ENCODE measurements at regions not wholly inside any gene's neighbourhood (a gene's known extent, or its start where the extent isn't known, plus 50 kb on each side); places are given as distances from the start of the nearest gene placed in this dataset.
"Not testable (repeated sequence)": the region's sequence is repeated elsewhere in the genome, so short reads cannot be mapped to it uniquely, and the experiment has no call there.

DNA sequence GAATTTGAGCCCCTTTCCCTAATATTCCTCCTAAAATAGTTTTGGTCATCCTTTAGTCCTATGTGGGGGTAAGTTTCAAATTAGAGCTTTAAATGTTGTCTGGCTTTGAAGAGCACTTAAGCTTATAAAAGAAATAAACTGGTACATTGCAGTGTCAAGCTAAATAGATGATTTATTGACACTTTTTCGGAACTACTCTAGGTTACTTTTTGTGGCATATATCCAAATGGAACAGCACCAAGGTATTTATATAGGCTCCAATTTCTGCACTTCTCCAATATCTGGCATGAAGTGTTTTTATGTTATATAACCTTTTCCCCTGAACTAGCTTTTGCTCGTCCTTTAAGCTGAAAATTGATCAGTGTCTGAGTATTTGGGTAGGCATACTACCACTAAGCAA, 402.5 kb downstream of the NFIB start:
- H3K36me3 ChIP-seq, result no peaks in the 10 kb centered on the region
- intact Hi-C loops (cut with DNase I), result no loop called here
- H3K27me3 ChIP-seq, result no peaks in the 10 kb centered on the region
- H3K4me1 ChIP-seq, result no peaks in the 10 kb centered on the region
- H3K27ac ChIP-seq, result no peak overlapping the region
- TF ChIP-seq, protein P1, sequence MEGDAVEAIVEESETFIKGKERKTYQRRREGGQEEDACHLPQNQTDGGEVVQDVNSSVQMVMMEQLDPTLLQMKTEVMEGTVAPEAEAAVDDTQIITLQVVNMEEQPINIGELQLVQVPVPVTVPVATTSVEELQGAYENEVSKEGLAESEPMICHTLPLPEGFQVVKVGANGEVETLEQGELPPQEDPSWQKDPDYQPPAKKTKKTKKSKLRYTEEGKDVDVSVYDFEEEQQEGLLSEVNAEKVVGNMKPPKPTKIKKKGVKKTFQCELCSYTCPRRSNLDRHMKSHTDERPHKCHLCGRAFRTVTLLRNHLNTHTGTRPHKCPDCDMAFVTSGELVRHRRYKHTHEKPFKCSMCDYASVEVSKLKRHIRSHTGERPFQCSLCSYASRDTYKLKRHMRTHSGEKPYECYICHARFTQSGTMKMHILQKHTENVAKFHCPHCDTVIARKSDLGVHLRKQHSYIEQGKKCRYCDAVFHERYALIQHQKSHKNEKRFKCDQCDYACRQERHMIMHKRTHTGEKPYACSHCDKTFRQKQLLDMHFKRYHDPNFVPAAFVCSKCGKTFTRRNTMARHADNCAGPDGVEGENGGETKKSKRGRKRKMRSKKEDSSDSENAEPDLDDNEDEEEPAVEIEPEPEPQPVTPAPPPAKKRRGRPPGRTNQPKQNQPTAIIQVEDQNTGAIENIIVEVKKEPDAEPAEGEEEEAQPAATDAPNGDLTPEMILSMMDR (IDR thresholded peaks at IDR 0.05), result no peak
- no peak for TF ChIP-seq POLR2AphosphoS5 (IDR thresholded peaks at IDR 0.05; ENCODE audit: insufficient read depth in 1 of 2, low read depth in 1 of 2)
- TF ChIP-seq POLR2A (IDR thresholded peaks at IDR 0.05), result no peak
- no peak for DNase-seq (ENCODE audit: extremely low spot score in 2 of 2)
- no peak overlapping the region for H3K4me3 ChIP-seq
- H3K9me3 ChIP-seq, result no peaks in the 10 kb centered on the region

- H3K4me3 ChIP-seq; intact Hi-C loops (cut with DNase I); H3K4me1 ChIP-seq; H3K36me3 ChIP-seq; H3K27ac ChIP-seq; DNase-seq (ENCODE audit: extremely low spot score in 2 of 2); H3K27me3 ChIP-seq; H3K9me3 ChIP-seq: not testable (repeated sequence)
These were observed 406.1 kb downstream of the NFIB start for GRCh38 chr9:13907842-13908241.

GRCh38 chr9:13904746-13905145, 409.2 kb downstream of the NFIB start:
- Histone ChIP-seq H3K4me1 (no peaks in the 10 kb centered on the region), H3K36me3 (no peaks in the 10 kb centered on the region), H3K4me3 (no peak overlapping the region), H3K9me3 (no peaks in the 10 kb centered on the region), H3K27ac (no peak overlapping the region), H3K27me3 (no peaks in the 10 kb centered on the region)
- intact Hi-C loops (cut with DNase I), result no loop called here
- TF ChIP-seq POLR2AphosphoS5 (IDR thresholded peaks at IDR 0.05; ENCODE audit: insufficient read depth in 1 of 2, low read depth in 1 of 2) (no peak), POLR2A (IDR thresholded peaks at IDR 0.05) (no peak)
- TF ChIP-seq, protein P1 (IDR thresholded peaks at IDR 0.05), result no peak
- DNase-seq (ENCODE audit: extremely low spot score in 2 of 2), result no peak

GRCh38 chr9:13904311-13904710, 409.6 kb downstream of the NFIB start:
- Histone ChIP-seq H3K27me3 (no peaks in the 10 kb centered on the region), H3K9me3 (no peaks in the 10 kb centered on the region), H3K4me1 (no peaks in the 10 kb centered on the region), H3K27ac (no peak overlapping the region), H3K4me3 (no peak overlapping the region), H3K36me3 (no peaks in the 10 kb centered on the region)
- DNase-seq (ENCODE audit: extremely low spot score in 2 of 2), result no peak
- TF ChIP-seq POLR2A (IDR thresholded peaks at IDR 0.05) (no peak), POLR2AphosphoS5 (IDR thresholded peaks at IDR 0.05; ENCODE audit: insufficient read depth in 1 of 2, low read depth in 1 of 2) (no peak)
- TF ChIP-seq, protein P1 (IDR thresholded peaks at IDR 0.05), result no peak
- intact Hi-C loops (cut with DNase I), result no loop called here

DNA sequence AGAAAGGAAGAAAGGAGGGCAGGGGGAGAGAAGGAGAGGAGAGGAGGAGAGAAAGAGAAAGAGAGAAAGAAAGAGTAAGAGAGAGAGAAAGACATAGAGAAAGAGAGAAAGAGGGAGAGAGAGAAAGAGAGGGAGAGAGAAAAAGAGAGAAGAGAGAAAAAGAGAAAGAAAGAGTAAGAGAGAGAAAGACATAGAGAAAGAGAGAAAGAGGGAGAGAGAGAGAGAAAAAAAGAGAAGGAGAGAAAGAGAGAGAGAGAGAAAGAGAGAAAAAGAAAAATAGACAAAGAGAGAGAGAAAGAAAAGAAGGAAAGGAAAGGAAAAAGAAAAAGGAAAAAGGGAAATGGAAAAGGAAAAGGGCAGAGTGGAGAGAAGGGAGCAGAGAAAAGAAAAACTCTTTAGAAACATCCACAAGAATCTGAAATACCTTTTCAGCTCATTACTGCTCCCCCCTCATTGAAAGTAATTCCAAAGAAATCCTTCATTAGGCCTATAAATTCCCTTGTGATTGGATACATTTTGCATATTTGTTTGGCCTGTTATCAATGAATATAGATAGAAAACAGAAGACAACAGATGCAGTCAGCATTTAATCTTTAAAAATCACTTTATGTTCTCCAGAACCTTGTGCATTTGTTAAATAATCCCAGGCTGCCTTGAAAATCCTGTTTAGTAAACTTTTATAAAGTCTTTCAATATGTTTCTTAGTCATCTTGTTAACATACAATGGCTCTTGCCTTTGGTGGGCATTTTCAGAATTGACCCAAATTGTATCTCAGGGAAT, 411.5 kb downstream of the NFIB start:
- no peaks in the 10 kb centered on the region for H3K4me1 ChIP-seq
- H3K27me3 ChIP-seq, result no peaks in the 10 kb centered on the region
- DNase-seq (ENCODE audit: extremely low spot score in 2 of 2), result no peak
- no peaks in the 10 kb centered on the region for H3K9me3 ChIP-seq
- H3K4me3 ChIP-seq, result no peak overlapping the region
- no peaks in the 10 kb centered on the region for H3K36me3 ChIP-seq
- TF ChIP-seq POLR2A (IDR thresholded peaks at IDR 0.05) (no peak), POLR2AphosphoS5 (IDR thresholded peaks at IDR 0.05; ENCODE audit: insufficient read depth in 1 of 2, low read depth in 1 of 2) (no peak)
- TF ChIP-seq, protein P1 (IDR thresholded peaks at IDR 0.05), result no peak
- intact Hi-C loops (cut with DNase I), result no loop called here
- no peak overlapping the region for H3K27ac ChIP-seq

All from vagina (tissue), 2 donors.